GM18951 (cell line): ENCODE measurements at regions not wholly inside any gene's neighbourhood (a gene's known extent, or its start where the extent isn't known, plus 50 kb on each side); places are given as distances from the start of the nearest gene placed in this dataset.
"Not testable (repeated sequence)": the region's sequence is repeated elsewhere in the genome, so short reads cannot be mapped to it uniquely, and the experiment has no call there.

Source experiments
- POLR2A ChIP-seq: IDR thresholded peaks from 4 replicates; pipeline ENCODE4 v1.6.1; 2011; ENCODE audit warnings: mild to moderate bottlenecking; ENCODE audit not compliant: insufficient read length, insufficient read depth; ENCODE audit errors: extremely low read depth
- in situ Hi-C: fragments of 300-500 bp; cut with MboI; formaldehyde crosslinking; loops from one replicate; pipeline ENCODE4 v1.12.0; 2022; ENCODE audit warnings: low sequenced_read_pairs, mixed read lengths, inconsistent platforms; ENCODE audit not compliant: unreplicated experiment

GRCh38 chr4:105057370-105058105 is 89.1 kb upstream of the TET2 start:
- in situ Hi-C loops: no loop called here
- no peak for TF ChIP-seq POLR2A

GRCh38 chr4:105058177-105058812 is 88.4 kb upstream of the TET2 start:
- no peak for TF ChIP-seq POLR2A
- in situ Hi-C loops: no loop called here

DNA sequence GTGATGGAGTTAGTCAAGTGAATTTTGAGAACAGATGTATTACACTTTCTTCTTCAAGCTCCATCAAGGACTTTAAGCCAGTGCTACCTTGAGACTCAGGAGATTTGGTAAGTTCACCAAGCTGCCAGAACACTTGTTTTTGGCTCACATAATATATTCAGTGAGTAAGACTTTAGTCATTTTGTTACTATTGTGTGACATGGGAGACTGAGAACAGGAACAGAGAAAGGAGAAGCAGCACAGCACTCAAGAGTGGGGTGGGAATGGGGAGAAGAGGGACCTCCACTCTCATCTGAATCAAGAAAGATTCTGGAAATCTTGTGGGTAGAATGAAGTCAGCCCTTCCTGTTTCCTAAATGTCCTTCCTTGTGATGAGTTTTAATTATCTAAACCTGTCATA is 87.3 kb upstream of the TET2 start:
- in situ Hi-C loops: no loop called here

DNA sequence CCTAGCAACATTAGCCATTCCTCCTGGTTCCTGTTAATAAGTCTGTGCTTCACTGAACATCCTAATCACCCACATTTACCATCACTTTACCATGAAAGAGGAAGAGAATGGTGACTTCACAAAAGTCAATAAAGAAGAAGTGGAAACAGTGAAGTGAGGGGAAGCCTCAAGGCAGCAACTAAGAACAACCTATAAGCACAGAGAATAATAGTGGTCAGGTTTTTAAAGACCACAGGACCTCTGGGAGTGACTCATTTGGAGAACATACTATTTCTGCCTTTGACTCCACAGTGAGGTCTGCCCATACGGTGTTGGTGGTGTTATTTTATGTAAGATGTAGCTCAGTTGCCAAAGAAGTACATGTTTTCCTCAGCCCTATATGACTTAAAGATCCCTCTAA is 86.0 kb upstream of the TET2 start:
- in situ Hi-C loops: no loop called here
- TF ChIP-seq POLR2A: no peak

More for the DNA sequence above, 87.3 kb upstream of the TET2 start:
- no peak for TF ChIP-seq POLR2A

DNA sequence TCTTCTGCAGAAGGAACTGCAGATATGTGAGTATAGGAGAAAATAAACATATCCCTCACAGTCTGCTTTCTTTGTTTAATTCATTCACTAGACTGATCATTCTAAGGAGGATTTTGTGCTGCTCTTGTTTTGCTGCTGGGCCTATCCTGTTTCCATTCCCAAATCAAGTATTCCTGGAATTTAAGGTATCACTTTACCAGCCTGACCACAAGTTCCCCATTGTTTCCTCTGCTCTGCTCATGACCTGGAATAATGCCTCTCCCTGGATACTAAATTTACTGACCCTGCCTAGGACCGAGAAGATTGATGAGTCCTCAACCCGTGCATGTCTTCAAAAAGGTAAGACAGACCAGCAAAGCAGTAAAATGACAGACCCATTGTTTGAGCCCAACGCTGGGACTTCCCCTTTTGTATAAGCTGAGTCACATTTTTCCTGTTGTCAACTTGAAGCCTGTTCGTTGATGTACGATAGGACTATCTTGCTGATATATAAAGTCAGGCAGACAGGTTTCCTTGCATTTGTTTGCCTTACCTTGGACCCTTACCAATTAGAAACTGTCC is 85.5 kb upstream of the TET2 start:
- in situ Hi-C loops: no loop called here
- no peak for TF ChIP-seq POLR2A

DNA sequence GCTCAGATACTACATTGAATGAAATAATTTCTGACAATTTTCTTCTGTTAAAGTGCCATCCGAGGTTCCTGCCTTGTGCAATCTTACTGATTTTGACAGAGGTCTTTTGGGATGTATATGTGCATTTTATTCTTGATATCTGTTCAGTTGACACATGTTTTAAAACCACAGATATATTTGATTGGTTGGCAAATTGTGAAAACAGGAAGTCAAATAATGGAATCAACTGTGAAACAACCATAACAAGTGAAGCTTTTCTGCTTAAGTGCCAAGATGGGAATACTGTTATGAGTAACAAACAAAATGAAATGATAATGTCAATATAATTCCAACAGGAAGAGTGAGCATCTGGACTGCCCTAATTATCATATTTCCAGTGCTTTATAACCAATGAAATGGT is 84.9 kb upstream of the TET2 start:
- in situ Hi-C loops: no loop called here
- TF ChIP-seq POLR2A: no peak

- TF ChIP-seq POLR2A: no peak
- in situ Hi-C loops: no loop called here
Measured at GRCh38 chr4:105066401-105066800, 80.3 kb upstream of the TET2 start.

DNA sequence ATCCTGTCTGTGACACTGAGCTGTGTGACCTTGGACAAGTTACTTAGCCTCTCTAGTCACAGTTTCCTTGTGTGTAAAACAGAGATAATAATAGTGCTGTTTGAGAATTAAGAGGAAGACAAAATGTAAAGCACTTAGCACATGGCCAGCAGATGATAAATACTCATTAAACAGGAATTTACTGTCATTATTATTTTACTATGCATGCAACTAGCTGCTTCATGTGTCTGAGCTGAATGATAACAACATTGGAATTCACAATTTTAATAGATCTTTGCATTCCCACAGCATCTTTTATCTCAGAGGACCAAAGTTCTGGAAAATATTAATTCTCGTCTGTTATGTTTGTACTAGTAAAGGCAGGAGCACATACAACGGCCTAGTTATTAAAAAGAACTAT is 79.2 kb upstream of the TET2 start:
- in situ Hi-C loops: no loop called here
- TF ChIP-seq POLR2A: no peak

GRCh38 chr4:105067946-105068345 is 78.7 kb upstream of the TET2 start:
- in situ Hi-C loops: no loop called here

GRCh38 chr4:105068516-105068915 is 78.2 kb upstream of the TET2 start:
- no peak for TF ChIP-seq POLR2A
- in situ Hi-C loops: no loop called here

More at GRCh38 chr4:105067946-105068345, 78.7 kb upstream of the TET2 start:
- TF ChIP-seq POLR2A: no peak

- in situ Hi-C loops: not testable (repeated sequence)
Measured at GRCh38 chr4:105072095-105072494, 74.6 kb upstream of the TET2 start.

DNA sequence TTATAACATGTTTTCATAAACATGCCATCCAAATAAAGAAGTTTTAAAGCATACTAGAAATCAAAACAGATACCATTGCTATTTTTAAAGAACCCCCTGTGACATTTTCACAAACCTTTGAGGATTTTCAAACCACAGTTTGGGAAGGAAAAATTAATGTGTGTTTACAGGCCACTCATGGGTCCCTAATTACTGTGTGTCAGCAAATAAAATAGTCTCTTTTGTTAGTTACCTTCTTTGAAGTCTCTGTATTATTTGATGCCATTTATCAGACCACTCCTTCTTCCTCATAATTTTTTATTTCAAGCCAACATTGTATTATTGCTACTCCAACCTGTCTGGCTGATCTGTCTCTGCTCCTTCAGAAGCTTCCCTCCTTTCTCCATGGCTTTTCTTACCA is 72.6 kb upstream of the TET2 start:
- in situ Hi-C loops: no loop called here
- TF ChIP-seq POLR2A: no peak

GRCh38 chr4:105075045-105075444 is 71.6 kb upstream of the TET2 start:
- in situ Hi-C loops: no loop called here
- no peak for TF ChIP-seq POLR2A

GRCh38 chr4:105088110-105088879 is 58.4 kb upstream of the TET2 start:
- no peak for TF ChIP-seq POLR2A

DNA sequence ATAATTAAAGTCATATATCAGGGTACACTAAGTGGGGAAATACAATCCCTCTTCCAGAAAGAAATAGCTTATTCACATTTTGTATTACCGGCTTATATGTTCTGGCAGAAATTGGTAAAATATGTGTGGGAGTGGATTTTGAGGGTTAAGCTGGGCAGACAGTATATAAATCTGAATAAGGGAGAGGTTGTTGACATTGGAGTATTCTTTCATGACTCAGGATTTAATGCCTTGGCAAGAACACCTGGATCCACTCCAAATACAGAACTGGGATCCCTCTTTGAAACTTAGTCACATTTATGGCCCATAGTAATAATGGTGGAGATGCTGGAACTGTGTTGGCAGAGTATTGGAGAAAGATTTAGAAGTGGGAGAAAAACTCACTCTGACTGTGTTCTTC is 54.3 kb upstream of the TET2 start:
- TF ChIP-seq POLR2A: no peak
- in situ Hi-C loops: no loop called here

More at GRCh38 chr4:105088110-105088879, 58.4 kb upstream of the TET2 start:
- in situ Hi-C loops: no loop called here
